Tibial nerve (tissue), 3 donors: ENCODE measurements at regions not wholly inside any gene's neighbourhood (a gene's known extent, or its start where the extent isn't known, plus 50 kb on each side); places are given as distances from the start of the nearest gene placed in this dataset.

Experiments used
- POLR2A ChIP-seq, 2 donors: fragments of 450-650 bp; IDR thresholded peaks; one replicate each; pipeline ENCODE4 v1.6.1; 2017; ENCODE audit warnings: antibody characterized with exemption in 2 of 2, mild to moderate bottlenecking in 2 of 2, moderate library complexity in 2 of 2
- TF ChIP-seq, protein P1 (sequence below), 5 experiments: fragments of 200-600 bp in 3 of 5; fragments of 450-650 bp in 2 of 5; sonication (generic) in 3 of 5; IDR thresholded peaks; one replicate each; pipeline ENCODE4 v1.5.1; 2016 to 2019; ENCODE audit warnings: antibody characterized with exemption in 5 of 5, mild to moderate bottlenecking in 3 of 5, moderate library complexity in 2 of 5

DNA sequence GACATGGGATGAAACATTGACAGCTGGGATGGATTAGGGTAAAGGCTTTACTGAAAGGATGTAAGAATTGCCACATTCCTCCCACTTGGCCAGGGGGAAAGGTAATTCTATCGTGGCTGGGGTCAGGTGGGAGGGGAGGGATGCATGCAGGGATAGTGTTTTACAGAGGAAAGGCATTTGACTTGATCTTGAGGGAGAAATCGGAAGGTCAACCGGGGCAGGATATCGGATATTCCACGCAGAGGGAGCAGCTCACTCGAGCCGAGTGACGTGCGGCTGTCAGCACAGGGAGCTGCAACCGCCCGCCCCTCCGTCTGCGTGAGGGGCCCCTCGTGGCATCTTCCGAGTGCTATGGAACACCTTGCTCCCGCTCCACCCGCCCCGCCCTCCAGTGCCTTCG is 63.4 kb upstream of the ADAMTS2 start:
- TF ChIP-seq, protein P1, sequence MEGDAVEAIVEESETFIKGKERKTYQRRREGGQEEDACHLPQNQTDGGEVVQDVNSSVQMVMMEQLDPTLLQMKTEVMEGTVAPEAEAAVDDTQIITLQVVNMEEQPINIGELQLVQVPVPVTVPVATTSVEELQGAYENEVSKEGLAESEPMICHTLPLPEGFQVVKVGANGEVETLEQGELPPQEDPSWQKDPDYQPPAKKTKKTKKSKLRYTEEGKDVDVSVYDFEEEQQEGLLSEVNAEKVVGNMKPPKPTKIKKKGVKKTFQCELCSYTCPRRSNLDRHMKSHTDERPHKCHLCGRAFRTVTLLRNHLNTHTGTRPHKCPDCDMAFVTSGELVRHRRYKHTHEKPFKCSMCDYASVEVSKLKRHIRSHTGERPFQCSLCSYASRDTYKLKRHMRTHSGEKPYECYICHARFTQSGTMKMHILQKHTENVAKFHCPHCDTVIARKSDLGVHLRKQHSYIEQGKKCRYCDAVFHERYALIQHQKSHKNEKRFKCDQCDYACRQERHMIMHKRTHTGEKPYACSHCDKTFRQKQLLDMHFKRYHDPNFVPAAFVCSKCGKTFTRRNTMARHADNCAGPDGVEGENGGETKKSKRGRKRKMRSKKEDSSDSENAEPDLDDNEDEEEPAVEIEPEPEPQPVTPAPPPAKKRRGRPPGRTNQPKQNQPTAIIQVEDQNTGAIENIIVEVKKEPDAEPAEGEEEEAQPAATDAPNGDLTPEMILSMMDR (IDR thresholded peaks at IDR 0.05), result no peak
- no peak for TF ChIP-seq POLR2A (IDR thresholded peaks at IDR 0.05)
